Stimulated activated CD8-positive, alpha-beta memory T cell treated with anti-CD3 and anti-CD28 coated beads, Interleukin-7, amount 100 ng/mL, for 48 hours (primary cell): ENCODE measurements at regions not wholly inside any gene's neighbourhood (a gene's known extent, or its start where the extent isn't known, plus 50 kb on each side); places are given as distances from the start of the nearest gene placed in this dataset.

ENCODE experiments used
- DNase-seq, 2 donors: peaks; one replicate each; pipeline ENCODE4 v3.0.0-alpha.2; 2020; ENCODE audit warnings: low read depth in 1 of 2; ENCODE audit errors: extremely low read depth in 1 of 2

DNA sequence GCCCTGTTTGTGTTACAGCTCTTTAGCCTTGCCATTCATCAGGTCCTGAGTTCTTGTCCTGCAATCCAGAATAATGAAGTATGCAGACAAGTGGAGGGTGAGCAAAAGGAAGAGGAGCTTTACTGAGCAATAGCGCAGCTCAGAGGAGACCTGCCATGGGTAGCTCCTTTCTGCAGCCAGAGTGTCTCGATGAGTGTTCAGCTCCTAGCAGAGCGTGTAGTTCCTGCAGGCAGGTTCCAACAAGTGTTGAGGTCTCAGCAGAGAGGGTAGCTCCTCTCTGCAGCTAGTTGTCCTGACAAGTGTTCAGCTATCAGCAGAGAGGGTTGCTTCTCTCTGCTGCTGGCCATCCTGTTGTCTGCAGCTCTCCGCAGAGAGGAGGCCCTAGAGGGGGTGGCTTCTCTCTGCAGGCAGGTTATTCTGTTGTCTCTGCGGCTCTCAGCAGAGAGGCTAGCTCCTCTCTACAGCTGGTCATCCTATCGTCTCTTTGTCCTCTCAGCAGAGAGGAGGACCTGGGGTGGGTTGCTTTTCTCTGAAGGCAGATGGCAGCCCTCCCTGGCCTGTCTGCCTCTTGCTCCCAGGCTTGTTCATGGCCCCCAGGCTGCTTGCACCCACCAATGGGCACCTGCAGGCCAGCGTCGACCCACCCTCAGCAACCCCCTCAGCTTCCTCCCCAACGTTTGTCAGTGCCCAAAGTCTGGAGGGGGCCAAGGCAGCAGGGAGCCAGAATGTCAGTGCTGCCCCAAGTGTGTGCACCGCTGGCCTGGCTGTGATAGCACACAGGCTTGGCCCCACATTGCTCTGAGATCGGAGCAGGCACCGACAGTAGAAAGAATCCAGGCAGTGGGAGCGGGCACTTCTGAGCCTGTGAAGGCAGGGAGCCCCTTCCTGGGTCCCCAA is 112.5 kb upstream of the RUNX3 start:
- no peak for DNase-seq

- no peak for DNase-seq
These were observed 111.8 kb upstream of the RUNX3 start for GRCh38 chr1:25041916-25042315.

- no peak for DNase-seq
These were observed 110.1 kb upstream of the RUNX3 start for GRCh38 chr1:25040122-25040685.

DNA sequence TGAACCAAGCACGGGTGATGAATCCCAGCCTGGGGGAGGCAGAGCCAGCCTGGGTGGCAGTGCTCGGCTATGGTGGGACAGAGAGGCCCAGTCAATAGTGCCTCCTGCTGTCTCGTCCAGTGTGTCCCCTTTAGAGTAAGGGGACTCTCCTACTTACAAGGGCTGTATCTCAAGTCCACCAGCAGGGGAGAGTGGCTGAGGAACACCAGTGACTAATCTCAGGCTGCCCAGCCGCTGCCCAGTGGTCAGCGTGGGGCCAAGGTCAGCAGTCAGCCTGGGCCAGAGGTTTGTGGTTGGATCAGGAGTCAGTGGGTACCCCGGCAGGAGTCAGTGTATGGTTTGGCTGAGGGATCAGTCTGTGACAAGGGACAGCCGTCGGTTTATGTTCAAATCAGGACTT is 109.2 kb upstream of the RUNX3 start:
- no peak for DNase-seq

DNA sequence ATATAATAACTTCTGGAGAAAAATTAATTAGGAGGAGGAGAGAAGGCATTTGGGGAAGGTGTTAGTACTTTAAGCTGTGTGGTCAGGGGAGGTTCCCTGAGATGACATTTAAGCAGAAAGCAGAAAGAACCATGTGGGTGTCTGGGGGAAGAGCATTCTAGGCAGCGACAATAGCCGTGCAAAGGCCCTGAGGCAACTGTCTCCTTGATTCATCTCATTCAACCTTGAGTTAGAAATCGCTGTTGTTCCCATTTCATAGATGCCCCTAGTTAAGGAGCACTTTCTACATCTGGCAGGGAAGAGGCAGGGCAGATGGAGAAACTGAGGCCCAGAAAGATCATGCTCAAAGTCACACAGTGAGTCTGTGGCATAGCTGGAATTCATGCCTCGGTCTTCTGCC is 108.6 kb upstream of the RUNX3 start:
- DNase-seq, result no peak

DNA sequence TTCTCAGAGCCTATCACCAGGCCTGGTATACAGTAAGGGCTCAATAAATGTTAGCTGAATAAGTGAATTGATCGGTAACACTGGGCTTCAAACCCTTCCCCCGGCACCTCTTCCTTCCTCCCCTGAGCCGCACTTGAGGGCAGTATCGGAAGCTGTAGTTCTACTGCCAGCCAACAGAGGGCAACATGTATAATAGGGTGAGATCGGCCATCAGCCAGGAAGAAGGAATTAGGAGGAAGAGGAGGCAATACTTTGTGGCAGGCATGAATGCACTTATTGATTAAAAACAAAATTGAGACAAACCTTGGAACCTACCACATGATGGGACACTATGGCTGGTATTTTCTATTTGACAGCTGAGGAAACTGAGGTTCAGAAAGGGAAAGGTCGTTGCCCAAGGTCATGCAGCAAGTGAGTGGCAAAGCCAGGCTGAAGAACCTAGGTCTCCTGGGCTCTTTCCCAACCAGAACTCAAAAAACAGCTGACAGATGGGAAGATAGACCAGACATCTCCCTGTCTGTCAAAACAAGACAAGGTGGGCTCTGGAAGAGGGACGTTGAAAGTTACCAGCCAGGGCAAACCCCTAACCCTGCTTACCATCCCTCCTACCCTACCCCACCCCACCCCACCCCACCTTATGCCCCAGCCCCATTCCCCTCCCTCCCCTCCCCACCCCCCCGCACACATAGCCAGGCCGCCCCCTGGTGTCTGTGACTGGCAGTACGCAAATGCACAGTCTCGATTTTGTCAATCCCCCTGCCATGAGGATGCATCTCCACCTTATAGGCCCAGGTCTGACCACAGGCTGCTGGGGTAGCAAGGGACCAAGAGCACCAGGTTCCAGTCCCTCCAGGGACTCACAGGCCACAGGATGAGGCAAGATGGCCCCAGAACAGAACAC is 107.3 kb upstream of the RUNX3 start:
- DNase-seq, result no peak

GRCh38 chr1:25036117-25036546 is 106.1 kb upstream of the RUNX3 start:
- no peak for DNase-seq

DNA sequence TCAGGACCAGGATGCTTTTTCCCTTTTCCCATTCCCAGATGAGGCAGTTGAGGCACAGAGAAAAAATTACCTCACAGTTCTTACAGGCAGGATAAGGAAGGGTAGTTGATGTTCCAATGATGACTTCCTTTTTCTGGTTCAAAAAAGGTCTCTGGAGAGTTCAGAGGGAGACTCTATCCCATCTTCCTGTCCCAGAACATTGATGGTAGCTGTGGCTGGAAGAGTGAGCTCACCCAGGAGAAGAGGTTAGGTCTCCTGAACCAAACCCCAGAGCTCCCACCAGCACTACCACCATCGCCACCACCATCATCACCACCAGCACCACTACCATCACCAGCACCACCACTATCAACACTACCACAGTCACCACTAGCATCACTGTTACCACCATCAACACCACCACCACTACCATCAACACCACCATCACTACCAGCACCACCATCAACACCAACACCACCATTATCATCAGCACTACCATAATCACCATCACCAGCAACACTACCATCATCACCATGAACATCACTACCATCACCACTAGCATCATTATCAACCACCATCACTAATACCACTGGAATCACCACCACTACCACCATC is 105.5 kb upstream of the RUNX3 start:
- DNase-seq, result no peak

GRCh38 chr1:25034736-25035522 is 104.9 kb upstream of the RUNX3 start:
- no peak for DNase-seq

GRCh38 chr1:25033828-25034705 is 104.0 kb upstream of the RUNX3 start:
- no peak for DNase-seq

- DNase-seq, result no peak
These were observed 103.2 kb upstream of the RUNX3 start for GRCh38 chr1:25033030-25033827.

GRCh38 chr1:25031966-25032667 is 102.0 kb upstream of the RUNX3 start:
- DNase-seq, result no peak

DNA sequence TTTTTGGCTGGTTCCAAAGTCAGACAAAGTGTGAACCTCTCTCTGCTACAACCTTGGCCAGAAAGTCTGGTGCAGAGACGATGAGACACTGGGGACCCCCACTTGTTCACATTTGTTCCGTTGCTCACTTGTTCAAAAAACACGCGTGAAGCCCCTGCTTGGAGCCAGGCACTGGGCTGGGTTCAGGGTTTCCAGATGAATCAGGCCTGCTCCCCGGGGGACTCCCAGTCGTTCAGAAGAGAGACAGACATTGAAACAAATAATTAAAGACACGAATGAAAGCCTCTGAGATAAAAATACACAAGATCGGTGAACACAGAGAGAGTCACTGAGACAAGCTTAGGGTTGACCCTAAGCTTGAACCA is 101.5 kb upstream of the RUNX3 start:
- peak in 1 of 2 donors; percentile 78 for DNase-seq

- peak; percentile 65 to 87 for DNase-seq
These were observed 100.9 kb upstream of the RUNX3 start for GRCh38 chr1:25030674-25031589.

DNA sequence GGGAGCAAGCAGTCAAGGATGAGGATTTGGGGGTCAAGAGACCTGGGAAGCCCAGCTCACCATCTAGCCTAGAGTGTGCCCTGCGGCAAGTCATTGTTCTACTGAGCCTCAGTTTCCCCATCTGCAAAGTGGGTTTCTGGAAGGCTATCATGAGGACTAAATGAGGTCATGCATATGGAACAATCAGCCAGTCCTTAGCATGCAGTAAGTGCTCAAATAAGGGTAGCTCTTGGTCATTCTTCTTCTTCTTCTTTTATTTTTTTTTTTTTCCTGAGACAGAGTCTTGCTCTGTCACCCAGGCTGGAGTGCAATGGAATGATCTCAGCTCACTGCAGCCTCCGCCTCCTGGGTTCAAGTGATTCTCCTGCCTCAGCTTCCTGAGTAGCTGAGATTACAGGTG is 99.9 kb upstream of the RUNX3 start:
- no peak for DNase-seq

- DNase-seq, result peak in 1 of 2 donors; percentile 67
These were observed 99.0 kb upstream of the RUNX3 start for GRCh38 chr1:25028907-25029599.
